ENCODE measurements at regions not wholly inside any gene's neighbourhood (a gene's known extent, or its start where the extent isn't known, plus 50 kb on each side); places are given as distances from the start of the nearest gene placed in this dataset.
"Not testable (repeated sequence)": the region's sequence is repeated elsewhere in the genome, so short reads cannot be mapped to it uniquely, and the experiment has no call there.

DNA sequence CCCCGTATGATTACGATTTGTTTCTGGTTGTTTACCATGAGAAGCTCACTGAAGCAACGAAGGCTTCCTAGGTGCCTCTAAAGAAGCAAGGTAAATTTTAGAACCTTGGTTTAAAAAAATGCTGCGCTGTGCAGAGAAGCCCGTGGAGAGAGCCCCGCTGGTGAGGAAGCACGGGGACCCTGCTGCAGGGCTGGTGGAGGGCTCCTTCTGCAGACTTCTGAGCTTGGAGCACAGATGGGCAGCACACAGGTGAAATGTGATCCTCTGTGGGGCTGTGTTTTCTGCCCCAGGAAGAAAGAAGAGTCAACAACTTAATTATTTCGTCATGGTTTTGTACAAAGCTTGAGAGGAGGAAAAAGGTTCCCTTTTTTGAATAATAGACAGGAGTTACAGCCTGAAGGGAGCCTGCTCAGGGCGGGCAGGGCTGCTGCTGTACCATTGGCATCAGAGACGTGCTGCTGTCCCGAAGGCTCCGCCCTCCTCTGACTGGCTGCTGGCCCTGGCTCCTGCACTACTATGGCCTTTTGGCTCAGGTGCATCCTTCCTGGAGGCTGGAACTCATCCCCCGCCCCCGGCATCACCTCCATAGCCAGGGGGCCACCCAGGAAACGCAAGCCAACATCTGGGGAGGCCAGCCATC is 108.0 kb upstream of the PLGLB2 start:
- TF ChIP-seq, protein P1, sequence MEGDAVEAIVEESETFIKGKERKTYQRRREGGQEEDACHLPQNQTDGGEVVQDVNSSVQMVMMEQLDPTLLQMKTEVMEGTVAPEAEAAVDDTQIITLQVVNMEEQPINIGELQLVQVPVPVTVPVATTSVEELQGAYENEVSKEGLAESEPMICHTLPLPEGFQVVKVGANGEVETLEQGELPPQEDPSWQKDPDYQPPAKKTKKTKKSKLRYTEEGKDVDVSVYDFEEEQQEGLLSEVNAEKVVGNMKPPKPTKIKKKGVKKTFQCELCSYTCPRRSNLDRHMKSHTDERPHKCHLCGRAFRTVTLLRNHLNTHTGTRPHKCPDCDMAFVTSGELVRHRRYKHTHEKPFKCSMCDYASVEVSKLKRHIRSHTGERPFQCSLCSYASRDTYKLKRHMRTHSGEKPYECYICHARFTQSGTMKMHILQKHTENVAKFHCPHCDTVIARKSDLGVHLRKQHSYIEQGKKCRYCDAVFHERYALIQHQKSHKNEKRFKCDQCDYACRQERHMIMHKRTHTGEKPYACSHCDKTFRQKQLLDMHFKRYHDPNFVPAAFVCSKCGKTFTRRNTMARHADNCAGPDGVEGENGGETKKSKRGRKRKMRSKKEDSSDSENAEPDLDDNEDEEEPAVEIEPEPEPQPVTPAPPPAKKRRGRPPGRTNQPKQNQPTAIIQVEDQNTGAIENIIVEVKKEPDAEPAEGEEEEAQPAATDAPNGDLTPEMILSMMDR (IDR thresholded peaks at IDR 0.05; ENCODE audit: low read depth, low read length): not testable (repeated sequence)
- not testable (repeated sequence) for TF ChIP-seq POLR2A (IDR thresholded peaks at IDR 0.05; ENCODE audit: extremely low read depth, insufficient read length)
- TF ChIP-seq, protein P2, sequence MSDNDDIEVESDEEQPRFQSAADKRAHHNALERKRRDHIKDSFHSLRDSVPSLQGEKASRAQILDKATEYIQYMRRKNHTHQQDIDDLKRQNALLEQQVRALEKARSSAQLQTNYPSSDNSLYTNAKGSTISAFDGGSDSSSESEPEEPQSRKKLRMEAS (IDR thresholded peaks at IDR 0.05; ENCODE audit: low read depth, low read length): not testable (repeated sequence)
